ENCODE measurements at regions not wholly inside any gene's neighbourhood (a gene's known extent, or its start where the extent isn't known, plus 50 kb on each side); places are given as distances from the start of the nearest gene placed in this dataset.
"Not testable (repeated sequence)": the region's sequence is repeated elsewhere in the genome, so short reads cannot be mapped to it uniquely, and the experiment has no call there.

DNA sequence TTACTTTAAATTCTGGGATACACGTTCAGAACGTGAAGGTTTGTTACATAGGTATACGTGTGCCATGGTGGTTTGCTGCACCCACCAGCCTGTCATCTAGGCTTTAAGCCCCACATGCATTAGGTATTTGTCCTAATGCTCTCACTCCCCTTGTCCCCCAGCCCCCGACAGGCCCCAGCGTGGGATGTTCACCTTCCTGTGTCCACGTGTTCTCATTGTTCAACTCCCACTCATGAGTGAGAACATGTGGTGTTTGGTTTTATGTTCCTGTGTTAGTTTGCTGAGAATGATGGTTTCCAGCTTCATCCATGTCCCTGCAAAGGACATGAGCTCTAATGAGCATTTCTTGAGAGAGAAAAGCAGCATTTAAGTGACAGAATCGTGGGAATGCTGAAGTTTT, 726.6 kb downstream of the TDRD15 start:
- DNase-seq (ENCODE audit: low read depth in 3 of 3), result not testable (repeated sequence)

DNA sequence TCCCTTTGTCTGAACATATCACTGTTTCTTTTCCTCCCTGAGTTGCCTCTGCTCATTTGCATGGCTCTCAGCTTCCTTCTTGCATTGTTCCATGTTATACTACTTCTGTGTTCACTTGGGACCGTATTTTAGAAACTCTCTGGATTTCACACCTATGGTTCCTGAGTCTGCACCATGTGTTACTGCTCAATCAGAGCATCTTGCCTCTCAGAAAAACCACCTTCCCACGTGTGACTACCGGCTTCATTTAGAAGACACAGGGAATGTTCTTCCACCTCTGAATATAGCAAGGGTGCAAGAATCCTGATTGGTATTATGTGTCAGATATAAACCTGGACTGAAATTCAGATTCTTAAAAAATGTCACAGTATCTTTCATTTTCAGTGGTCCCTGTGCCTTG, 731.2 kb downstream of the TDRD15 start:
- no peak for DNase-seq (ENCODE audit: low read depth in 3 of 3)

DNA sequence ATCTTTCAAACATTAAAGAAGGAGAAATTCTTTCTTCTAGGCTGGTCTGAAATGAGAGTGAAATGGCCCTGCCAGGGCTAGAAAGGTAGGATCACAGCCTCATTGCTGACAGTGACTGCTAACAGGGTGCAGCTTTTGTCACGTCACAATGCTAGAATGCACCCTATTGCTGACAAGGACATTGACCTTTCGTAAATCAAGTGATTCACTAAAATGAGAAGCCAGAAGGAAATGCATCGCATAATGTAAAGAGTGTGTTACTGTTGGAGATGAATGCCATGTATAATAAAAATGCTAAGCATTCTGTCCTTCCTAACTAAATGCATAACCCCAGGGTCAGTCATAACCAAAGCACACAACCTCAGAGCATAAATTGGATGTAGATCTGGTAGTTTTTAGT, 732.9 kb downstream of the TDRD15 start:
- no peak for DNase-seq (ENCODE audit: low read depth in 3 of 3)

DNA sequence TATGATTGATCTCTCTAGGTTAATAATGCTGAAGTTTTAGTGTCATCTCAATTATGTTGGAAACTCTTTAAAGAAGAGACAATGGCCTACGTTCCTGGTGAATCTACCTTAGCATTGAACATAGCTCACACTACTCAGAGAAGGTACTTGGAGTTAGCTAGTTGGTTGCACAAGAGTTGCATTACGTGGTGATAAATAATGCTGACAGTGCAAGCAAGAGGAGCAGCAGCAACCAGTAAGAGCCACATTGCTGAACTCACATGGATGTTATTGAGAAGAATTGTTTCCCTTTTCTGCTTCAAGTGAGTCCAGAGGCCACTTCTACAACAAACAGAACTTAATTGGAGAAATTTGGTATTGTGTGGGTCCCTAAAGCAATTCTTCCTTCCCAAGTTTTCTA, 737.1 kb downstream of the TDRD15 start:
- no peak for DNase-seq (ENCODE audit: low read depth in 3 of 3)

DNA sequence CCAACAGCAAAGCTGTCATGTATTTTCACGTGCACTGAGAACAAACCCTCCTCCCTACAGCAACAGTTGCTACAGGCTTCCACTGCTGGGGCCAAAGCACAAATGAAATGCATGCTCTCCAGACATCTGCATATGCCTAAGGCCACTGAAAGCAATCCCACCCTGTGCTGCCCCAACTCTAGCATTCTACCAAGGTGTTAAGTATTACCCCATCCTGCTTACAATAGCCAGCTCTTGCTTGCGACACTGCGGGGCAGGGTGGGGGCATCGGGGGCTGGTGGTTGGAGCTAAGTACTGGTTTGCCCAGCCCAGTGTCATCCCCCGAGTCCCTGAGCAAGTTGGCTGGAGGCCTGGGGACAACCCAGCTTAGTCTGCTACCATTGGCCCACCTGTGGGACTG, 742.5 kb downstream of the TDRD15 start:
- DNase-seq (ENCODE audit: low read depth in 3 of 3), result no peak

DNA sequence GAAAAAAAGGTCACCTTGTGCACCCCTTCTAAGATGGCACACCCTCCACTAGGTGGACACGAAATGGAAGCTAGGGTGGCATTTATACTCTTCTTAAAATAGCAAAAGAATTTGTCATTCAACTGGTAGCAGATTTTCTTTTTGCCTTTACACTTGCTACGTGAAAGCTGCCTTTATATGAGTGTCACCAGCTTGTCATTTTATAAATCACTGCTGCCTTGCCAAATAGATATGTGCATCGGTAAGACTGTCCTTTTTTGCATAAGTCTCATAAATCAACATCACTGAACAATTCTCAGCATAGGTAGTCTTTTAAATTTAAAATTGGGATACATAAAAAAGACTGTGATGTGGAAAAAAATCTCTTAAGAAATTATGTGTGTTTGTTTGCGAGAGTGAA, 764.1 kb downstream of the TDRD15 start:
- DNase-seq (ENCODE audit: low read depth in 3 of 3), result no peak

DNA sequence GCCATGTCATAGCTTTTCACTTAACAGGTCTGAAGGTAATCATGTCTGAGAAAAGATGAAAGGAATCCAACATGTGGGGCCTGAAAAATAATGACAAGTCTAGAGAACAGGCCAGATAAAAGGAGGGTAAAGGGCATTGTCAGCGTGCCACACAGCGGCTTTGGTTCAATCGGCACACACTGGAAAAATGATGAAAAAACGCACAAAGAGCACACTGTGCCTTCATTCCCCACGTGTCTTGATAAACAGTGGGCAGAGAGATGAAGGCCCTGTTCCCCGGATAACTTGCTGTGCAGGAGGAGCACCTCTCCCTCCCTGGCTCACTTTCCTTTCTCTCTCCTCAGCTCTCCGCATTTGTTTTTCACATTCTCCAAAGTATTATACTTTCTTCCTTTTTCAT, 766.3 kb downstream of the TDRD15 start:
- DNase-seq (ENCODE audit: low read depth in 3 of 3), result no peak

DNA sequence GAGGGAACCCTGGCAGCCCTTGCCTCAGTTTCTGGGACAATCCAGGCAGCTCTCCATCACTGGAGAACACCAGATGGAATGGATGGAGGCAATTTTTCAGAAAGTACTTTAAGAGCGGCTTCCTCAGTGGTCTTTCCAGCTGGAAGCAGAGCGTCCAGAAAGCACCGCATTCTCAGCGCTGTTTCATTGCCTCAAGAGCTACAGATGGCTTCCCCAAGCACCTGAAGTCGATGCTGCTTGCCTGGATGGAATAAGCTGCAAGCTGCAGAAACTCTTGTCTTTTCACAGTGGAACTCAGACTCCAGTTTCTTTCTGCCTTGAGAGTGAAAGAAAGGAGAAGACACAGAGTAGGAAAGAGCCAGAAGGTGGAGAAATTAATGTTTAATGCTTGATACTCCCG, 766.9 kb downstream of the TDRD15 start:
- no peak for DNase-seq (ENCODE audit: low read depth in 3 of 3)

DNA sequence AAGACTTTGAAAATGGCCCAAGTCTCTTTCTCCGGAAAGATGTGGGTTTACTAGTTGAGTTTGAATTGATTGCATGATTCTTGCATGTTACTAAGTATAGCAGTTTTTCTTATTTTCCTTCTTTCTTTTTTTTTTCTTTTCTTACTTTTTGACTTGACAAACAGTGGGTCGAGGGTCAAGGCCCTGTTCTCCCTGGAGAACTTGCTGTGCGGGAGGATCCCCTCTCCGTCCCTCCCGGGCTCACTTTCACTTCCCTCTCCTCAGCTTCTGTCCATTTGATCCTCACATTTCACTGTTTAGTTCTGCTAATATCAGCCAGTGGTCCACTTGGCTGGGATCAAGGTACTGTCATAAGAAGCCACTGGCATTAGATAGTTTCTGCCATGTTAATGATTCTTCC, 767.4 kb downstream of the TDRD15 start:
- DNase-seq (ENCODE audit: low read depth in 3 of 3), result no peak

DNA sequence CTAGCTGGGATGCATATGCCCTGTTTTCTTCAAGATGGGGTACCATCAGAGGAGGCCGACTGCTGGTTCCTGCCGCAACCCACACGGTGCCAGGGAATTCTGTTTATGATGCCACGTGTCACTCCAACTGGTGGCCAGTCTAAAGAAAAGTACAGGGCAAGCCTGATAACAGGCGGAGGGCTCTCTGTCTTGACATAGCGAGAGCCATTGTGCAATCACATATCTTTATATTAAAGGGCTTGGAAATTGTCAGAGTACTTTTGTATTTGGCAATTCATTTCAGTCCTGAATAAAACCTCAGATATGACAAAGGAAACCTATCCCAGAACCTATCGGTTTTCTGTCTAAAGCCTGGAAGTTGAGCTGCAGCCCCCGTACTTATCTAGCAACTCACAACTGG, 768.4 kb downstream of the TDRD15 start:
- no peak for DNase-seq (ENCODE audit: low read depth in 3 of 3)

DNA sequence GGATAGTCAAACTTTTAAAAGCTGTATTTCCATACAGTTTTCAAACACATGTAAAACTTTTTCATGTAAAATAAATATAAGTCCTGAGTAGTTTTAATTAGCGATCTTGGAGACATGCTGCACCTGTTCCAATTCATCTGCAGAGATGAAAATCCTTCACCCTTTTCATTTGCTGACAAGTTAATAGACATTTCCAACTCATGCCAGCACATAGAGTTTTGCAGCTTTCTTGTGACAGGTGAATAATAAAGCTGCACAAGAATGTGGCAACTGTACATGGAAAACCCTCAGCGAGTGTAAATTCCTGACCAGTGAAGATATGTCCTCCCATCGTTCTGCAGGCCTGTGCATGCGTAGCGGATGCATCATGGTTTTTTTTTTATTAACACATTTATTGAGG, 771.4 kb downstream of the TDRD15 start:
- no peak for DNase-seq (ENCODE audit: low read depth in 3 of 3)

DNA sequence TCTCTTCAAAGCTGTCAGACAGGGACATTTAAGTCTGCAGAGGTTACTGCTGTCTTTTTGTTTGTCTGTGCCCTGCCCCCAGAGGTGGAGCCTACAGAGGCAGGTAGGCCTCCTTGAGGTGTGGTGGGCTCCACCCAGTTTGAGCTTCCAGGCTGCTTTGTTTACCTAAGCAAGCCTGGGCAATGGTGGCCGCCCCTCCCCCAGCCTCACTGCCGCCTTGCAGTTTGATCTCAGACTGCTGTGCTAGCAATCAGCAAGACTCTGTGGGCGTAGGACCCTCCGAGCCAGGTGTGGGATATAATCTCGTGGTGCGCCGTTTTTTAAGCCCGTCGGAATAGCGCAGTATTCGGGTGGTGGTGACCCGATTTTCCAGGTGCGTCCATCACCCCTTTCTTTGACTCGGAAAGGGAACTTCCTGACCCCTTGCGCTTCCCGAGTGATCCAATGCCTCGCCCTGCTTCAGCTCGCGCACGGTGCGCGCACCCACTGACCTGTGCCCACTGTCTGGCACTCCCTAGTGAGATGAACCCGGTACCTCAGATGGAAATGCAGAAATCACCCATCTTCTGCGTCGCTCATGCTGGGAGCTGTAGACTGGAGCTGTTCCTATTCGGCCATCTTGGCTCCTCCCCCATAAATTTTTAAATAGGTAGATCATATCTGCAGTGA, 785.1 kb downstream of the TDRD15 start:
- not testable (repeated sequence) for DNase-seq (ENCODE audit: low read depth in 3 of 3)

DNA sequence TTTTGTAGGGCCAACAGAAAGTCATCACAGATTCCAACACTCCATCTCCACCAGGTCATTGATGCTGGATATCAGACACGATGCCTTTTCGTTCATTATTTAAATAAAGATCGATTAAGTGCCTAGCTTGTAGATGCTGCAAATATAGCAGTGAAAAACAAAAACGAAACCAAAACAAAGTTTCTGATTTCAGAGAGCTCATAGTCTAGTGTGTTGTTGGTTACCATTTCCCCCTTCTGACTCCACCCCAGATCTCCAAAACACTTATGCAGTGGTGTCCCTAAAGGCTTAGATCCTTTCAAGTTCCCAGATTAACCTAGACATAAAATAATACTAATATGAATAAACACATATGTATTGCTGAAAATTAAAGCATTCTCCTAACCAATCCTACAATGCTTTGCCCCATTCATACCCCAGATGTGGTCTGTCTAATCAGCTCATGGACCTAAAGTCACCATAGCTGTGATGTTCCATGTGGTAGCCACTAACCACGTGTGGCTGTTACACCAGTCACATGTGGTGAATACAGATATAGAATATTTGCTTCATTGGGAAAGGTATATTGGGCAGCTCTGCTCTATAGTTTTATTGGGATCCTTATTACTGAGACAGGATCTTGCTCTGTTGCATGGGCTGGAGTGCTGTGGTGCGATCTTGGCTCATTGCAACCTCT, 787.2 kb downstream of the TDRD15 start:
- no peak for DNase-seq (ENCODE audit: low read depth in 3 of 3)

DNA sequence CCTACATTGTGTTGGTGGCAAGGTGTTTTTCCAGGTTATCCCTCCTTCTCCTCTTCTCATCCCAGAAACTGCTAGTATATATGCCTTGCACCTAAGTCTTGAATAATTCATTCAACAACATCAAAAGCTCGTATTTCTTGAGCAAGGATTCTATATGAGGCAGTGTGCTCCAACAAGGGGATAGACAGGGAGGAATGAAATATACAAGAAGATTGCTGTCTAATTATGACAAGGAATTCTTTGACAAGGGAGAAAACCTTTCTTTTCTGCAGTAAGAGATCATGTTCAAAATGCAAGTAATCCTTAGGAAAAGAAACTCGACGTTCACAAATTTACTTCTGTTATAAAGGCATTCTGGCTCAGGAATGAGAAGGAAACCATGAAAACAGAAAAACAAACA, 788.6 kb downstream of the TDRD15 start:
- no peak for DNase-seq (ENCODE audit: low read depth in 3 of 3)

DNA sequence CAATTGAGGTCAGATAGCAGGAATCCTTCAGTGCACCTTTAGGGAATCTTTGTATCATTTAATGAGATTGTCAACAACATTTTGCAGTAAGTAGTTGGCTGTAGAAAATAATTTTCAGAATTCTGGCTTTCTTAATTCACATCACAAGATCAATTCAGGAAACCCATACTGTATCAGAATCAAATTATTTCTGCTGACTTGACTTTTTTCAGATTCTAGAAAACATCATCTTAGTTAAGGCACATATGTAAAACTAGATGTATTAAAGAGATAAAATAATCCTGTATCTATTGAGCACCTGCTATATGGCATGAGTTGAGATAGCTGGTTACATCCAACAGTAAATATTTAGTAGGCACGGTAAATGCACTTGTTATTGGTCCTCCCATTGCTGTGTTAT, 791.4 kb downstream of the TDRD15 start:
- no peak for DNase-seq (ENCODE audit: low read depth in 3 of 3)

DNA sequence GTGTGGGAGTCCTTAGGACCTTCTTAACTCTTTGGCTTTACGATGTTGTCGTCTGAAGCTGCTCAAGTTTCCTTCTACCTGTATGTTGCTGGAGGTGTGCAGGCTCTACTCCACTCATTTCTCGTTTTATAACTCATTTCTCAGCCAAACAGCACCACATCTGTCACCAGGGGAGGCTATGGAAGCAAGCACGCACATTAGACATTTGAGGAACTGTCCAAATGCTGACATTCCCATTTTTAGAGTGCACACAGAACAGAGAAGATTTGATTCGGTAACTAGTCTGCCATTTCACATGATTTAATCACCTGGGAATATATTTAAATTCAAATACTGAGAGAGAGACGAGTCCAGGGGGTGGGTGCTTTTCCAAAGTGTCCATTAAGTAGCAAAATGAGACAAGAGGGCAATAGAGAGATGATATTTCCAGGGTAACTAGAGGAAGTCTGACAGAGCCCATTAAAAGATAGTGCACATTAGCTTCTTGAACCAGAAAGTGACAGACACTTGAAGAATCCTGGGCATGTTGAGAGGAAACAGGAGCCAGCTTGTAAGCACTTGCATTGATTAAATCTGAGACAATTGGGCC, 793.3 kb downstream of the TDRD15 start:
- no peak for DNase-seq (ENCODE audit: low read depth in 3 of 3)

DNA sequence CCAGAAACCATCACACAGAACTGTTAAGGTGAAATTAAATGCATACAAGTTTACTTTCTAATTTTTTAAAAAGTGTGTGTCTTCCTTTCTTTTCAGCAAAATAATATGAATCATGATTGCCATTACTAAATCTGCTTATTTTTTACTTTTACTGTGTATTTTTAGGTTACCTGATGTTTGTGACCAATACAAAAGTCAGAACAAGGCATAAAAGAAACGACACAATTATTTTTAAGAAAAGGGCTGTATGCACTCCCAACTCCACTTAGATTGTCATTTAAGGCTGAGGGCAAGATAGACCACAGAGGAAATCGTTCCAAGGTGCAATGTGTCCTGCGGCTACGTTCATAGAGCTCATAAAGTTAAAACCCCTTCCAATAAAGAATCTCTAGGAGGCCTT, 797.0 kb downstream of the TDRD15 start:
- DNase-seq (ENCODE audit: low read depth in 3 of 3), result no peak

DNA sequence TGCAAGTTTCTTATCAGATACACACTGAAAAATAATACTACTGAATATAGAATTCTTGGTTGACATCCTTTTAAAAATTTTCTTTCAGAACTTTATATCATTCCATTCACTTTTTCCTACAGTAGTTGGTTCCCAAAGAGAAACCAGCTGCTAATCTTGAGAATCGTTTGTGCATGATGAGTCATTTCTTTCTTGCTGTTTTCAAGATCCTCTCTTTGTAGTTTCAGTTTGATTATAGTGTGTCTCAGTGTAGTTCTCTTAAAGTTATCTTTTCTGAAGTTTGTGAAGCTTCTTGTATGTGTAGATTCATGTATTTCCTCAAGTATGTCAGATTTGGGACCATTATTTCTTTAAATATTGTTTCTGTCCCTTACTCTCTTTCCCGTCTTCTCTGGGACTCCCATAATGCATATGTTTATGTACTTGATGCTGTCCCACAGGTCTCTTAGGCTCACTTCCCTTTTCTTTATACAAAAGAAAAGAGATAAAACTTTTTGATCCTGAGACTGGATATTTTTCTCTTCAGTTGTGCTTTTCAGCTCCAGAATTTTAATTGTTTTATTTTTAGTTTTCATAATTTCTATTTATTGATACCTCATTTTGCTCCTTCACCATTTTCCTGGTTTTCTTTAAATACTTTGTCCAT, 801.0 kb downstream of the TDRD15 start:
- no peak for DNase-seq (ENCODE audit: low read depth in 3 of 3)

DNA sequence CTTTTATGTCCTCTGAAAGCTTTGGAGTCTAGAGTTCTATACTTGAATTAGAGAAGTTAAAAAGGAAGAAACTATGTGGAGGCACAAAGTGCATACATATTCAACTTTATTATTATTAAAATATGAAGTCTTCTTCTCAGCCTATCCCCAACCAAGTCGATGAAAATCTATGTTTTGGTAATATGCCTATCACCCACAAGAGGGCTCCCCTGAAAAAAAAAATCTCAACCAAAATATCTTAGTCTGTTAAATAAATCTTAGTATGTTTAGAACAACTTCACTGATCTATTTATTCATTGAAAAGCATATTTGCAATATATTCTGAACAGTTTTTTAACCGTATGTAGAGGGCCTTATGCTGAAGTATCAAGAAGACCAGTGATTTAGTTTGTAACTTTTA, 804.5 kb downstream of the TDRD15 start:
- DNase-seq (ENCODE audit: low read depth in 3 of 3), result no peak

DNA sequence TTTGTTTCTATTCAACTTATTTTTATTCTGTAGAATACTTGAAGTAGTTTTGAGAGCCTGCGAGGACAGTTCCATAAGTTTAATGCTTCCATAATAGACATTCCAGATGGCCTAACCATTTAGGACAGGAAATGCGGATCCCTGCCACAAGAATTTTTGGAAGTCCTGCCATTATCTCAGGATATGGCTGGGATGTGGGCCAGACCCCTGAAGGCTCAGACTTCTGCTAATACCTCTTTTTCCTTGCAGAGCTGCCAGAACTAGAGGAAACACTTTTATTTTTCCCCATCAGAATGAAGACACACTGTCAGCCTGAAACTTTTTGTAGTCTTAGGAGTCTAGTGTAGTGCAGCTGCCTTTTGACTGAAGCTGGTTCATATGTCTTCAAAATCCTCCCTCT, 806.5 kb downstream of the TDRD15 start:
- DNase-seq (ENCODE audit: low read depth in 3 of 3), result no peak

DNA sequence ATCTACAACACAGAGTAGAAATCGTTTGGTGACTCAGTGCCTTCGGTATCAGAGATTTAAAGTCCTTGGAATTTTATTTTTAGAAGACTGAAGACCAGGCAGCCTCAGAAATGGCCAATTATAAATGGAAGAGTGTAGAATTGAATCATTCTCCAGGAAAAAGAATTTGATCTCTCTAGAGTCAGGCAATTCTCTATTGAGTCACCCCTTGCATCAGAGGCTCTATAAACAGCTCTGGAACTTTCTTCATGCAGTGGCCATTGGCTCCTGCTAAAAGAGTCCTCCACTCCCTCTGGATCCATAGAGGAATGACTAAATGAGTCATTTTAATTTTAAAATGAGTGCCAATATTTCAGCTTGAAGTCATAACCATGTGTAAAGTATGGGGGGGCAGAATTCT, 816.2 kb downstream of the TDRD15 start:
- DNase-seq (ENCODE audit: low read depth in 3 of 3), result no peak

DNA sequence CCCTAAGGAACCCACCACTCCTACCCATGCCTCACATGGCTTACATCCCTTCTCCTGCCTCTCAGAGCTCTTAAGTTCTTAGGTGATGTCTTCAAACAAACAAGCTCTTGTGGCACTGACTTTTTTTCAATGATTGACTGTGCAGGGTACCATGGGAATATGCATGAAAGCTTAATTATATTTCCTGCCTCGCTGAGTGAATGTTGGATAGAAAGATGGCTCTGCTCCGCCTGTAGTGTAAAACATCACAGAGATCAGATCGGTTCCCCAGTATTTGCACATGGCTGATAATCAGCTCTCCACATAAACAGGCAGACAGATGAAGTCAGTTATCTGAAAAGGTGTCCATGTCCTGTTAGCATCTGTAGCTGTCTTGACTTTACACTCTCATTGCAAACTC, 820.8 kb downstream of the TDRD15 start:
- DNase-seq (ENCODE audit: low read depth in 3 of 3), result no peak

DNA sequence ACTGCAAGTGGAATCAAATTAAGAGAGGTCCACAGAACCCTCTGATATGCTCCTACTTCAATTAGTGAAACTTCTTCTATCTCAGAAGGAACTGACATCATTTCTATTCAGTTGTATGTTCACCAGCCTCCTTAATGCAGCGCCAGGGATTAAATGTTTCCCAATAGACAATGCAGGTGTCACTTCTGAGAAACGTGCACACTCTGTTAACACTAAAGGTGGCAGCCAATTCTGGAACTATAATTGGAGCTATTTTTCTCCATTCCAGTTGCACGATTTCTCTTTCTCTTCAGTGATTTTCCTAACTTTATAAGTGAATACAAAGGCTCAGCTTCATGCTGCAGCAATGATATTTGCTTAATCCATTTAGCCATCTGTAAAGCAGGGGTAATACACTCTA, 821.9 kb downstream of the TDRD15 start:
- no peak for DNase-seq (ENCODE audit: low read depth in 3 of 3)
